GM12875 (cell line): ENCODE measurements at regions not wholly inside any gene's neighbourhood (a gene's known extent, or its start where the extent isn't known, plus 50 kb on each side); places are given as distances from the start of the nearest gene placed in this dataset.

Experiments used
- H3K4me3 ChIP-seq: one replicate; pipeline ENCODE4 v1.5.1; 2011; ENCODE audit warnings: low read depth, low read length, control low read depth
- CTCF ChIP-seq: IDR thresholded peaks from 2 replicates; pipeline ENCODE4 v1.5.1; 2011; ENCODE audit warnings: low read depth, mild to moderate bottlenecking, control low read depth, inconsistent platforms, low read length, moderate library complexity, borderline replicate concordance; ENCODE audit not compliant: insufficient read depth

GRCh38 chr7:47191876-47192291 lies 390.0 kb downstream of the TNS3 start:
- H3K4me3 ChIP-seq = no peak overlapping the region
- no peak for TF ChIP-seq CTCF

GRCh38 chr7:47191316-47191715 lies 390.6 kb downstream of the TNS3 start:
- TF ChIP-seq CTCF = no peak
- H3K4me3 ChIP-seq = no peak overlapping the region

- TF ChIP-seq CTCF = no peak
- H3K4me3 ChIP-seq = no peak overlapping the region
These were observed 391.4 kb downstream of the TNS3 start for GRCh38 chr7:47190462-47190861.

- no peak overlapping the region for H3K4me3 ChIP-seq
- no peak for TF ChIP-seq CTCF
These were observed 393.1 kb downstream of the TNS3 start for GRCh38 chr7:47188653-47189315.

- TF ChIP-seq CTCF = no peak
- H3K4me3 ChIP-seq = no peak overlapping the region
These were observed 393.8 kb downstream of the TNS3 start for GRCh38 chr7:47188136-47188535.

- H3K4me3 ChIP-seq = no peak overlapping the region
- no peak for TF ChIP-seq CTCF
These were observed 395.6 kb downstream of the TNS3 start for GRCh38 chr7:47186316-47186715.

- TF ChIP-seq CTCF = no peak
- no peak overlapping the region for H3K4me3 ChIP-seq
These were observed 396.1 kb downstream of the TNS3 start for GRCh38 chr7:47185839-47186238.
